WTC11 (cell line): ENCODE measurements at regions not wholly inside any gene's neighbourhood (a gene's known extent, or its start where the extent isn't known, plus 50 kb on each side); places are given as distances from the start of the nearest gene placed in this dataset.

Experiments used
- ATAC-seq: fragments of 200-7000 bp; cut with Tn5 transposase; 2 replicates; pipeline ENCODE4 v1.10.0; 2021; ENCODE audit warnings: mild to moderate bottlenecking, moderate library complexity
- CTCF ChIA-PET: fragments of 300-600 bp; sonication (Branson Sonifier 250); formaldehyde crosslinking; loops from one replicate; lab custom pipeline; 2021; ENCODE audit warnings: antibody characterized with exemption; lab: Charles Lee
- POLR2A ChIA-PET: fragments of 350-600 bp; sonication (Branson Sonifier 250); formaldehyde crosslinking; loops from one replicate; lab custom pipeline; 2021; ENCODE audit warnings: antibody characterized with exemption; lab: Charles Lee
- DNase-seq: peaks from one replicate; pipeline ENCODE4 v3.0.0; 2021; ENCODE audit warnings: low spot score
- H3K27ac Mint-ChIP-seq: 2 replicates; pipeline ENCODE4 v1.8.0; 2021; ENCODE audit warnings: mixed read lengths
- H3K27me3 Mint-ChIP-seq: 2 replicates; pipeline ENCODE4 v1.8.0; 2021; ENCODE audit warnings: low read depth, mild to moderate bottlenecking, moderate library complexity, mixed read lengths
- H3K36me3 Mint-ChIP-seq: 2 replicates; pipeline ENCODE4 v1.8.0; 2021; ENCODE audit warnings: mixed read lengths
- H3K4me1 Mint-ChIP-seq: 2 replicates; pipeline ENCODE4 v1.8.0; 2022; ENCODE audit warnings: mixed read lengths
- H3K4me3 Mint-ChIP-seq: 2 replicates; pipeline ENCODE4 v1.8.0; 2021; ENCODE audit warnings: mild to moderate bottlenecking, moderate library complexity, mixed read lengths
- H3K9me3 Mint-ChIP-seq: 2 replicates; pipeline ENCODE4 v1.8.0; 2021; ENCODE audit warnings: mixed read lengths
- ARID4B ChIP-seq: sonication (generic); formaldehyde crosslinking; IDR thresholded peaks from 2 replicates; pipeline ENCODE4 v1.8.0; 2023; ENCODE audit warnings: missing genetic modification reagents, mild to moderate bottlenecking, borderline replicate concordance
- CBFB ChIP-seq: sonication (generic); formaldehyde crosslinking; IDR thresholded peaks from 2 replicates; pipeline ENCODE4 v1.8.1; 2022; ENCODE audit warnings: mild to moderate bottlenecking, low read depth, missing genetic modification reagents
- ERG ChIP-seq: fragments of 250-450 bp; sonication (Bioruptor Pico); IDR thresholded peaks from 2 replicates; pipeline ENCODE4 v1.8.0; 2021; ENCODE audit warnings: mild to moderate bottlenecking
- HMGXB4 ChIP-seq: sonication (generic); formaldehyde crosslinking; IDR thresholded peaks from 2 replicates; pipeline ENCODE4 v1.8.1; 2023; ENCODE audit warnings: mild to moderate bottlenecking, moderate library complexity, missing genetic modification reagents
- JUN ChIP-seq: sonication (generic); formaldehyde crosslinking; IDR thresholded peaks from 2 replicates; pipeline ENCODE4 v1.8.0; 2023; ENCODE audit warnings: mild to moderate bottlenecking, missing genetic modification reagents
- KAT7 ChIP-seq: sonication (generic); formaldehyde crosslinking; IDR thresholded peaks from 2 replicates; pipeline ENCODE4 v1.8.1; 2023; ENCODE audit warnings: missing genetic modification reagents, mild to moderate bottlenecking, borderline replicate concordance
- MYBL2 ChIP-seq: sonication (generic); formaldehyde crosslinking; IDR thresholded peaks from 2 replicates; pipeline ENCODE4 v1.8.1; 2023; ENCODE audit warnings: mild to moderate bottlenecking, moderate library complexity, missing genetic modification reagents
- OVOL2 ChIP-seq: fragments of 250-450 bp; sonication (Bioruptor Pico); IDR thresholded peaks from 2 replicates; pipeline ENCODE4 v1.9.0; 2021; ENCODE audit warnings: mild to moderate bottlenecking, borderline replicate concordance
- PRRX2 ChIP-seq: fragments of 250-450 bp; sonication (Bioruptor Pico); IDR thresholded peaks from 2 replicates; pipeline ENCODE4 v1.8.0; 2021; ENCODE audit warnings: mild to moderate bottlenecking
- SOX15 ChIP-seq: fragments of 250-450 bp; sonication (Bioruptor Pico); IDR thresholded peaks from 2 replicates; pipeline ENCODE4 v1.9.0; 2021; ENCODE audit warnings: mild to moderate bottlenecking
- SP1 ChIP-seq: sonication (generic); formaldehyde crosslinking; conservative IDR thresholded peaks from 2 replicates; pipeline ENCODE4 v1.8.1; 2022; ENCODE audit warnings: missing genetic modification reagents
- STAT6 ChIP-seq: sonication (generic); formaldehyde crosslinking; conservative IDR thresholded peaks from 2 replicates; pipeline ENCODE4 v1.8.1; 2023; ENCODE audit warnings: mild to moderate bottlenecking, low read depth, missing genetic modification reagents, moderate library complexity
- TCF7 ChIP-seq: sonication (generic); formaldehyde crosslinking; IDR thresholded peaks from 2 replicates; pipeline ENCODE4 v1.8.0; 2022; ENCODE audit warnings: mild to moderate bottlenecking, low read depth, missing genetic modification reagents, moderate library complexity
- ZNF138 ChIP-seq: sonication (generic); formaldehyde crosslinking; conservative IDR thresholded peaks from 2 replicates; pipeline ENCODE4 v1.8.1; 2022; ENCODE audit warnings: mild to moderate bottlenecking, moderate library complexity, missing genetic modification reagents
- ZNF232 ChIP-seq: sonication (generic); formaldehyde crosslinking; IDR thresholded peaks from 2 replicates; pipeline ENCODE4 v1.8.0; 2022; ENCODE audit warnings: mild to moderate bottlenecking, missing genetic modification reagents
- TF ChIP-seq, protein P1 (sequence below): sonication (generic); formaldehyde crosslinking; IDR thresholded peaks from 2 replicates; pipeline ENCODE4 v1.8.1; 2022; ENCODE audit warnings: low read depth, mild to moderate bottlenecking, moderate library complexity, missing genetic modification reagents, borderline replicate concordance
- TF ChIP-seq, protein P2 (sequence below): sonication (generic); formaldehyde crosslinking; IDR thresholded peaks from 2 replicates; pipeline ENCODE4 v1.8.0; 2022; ENCODE audit warnings: missing genetic modification reagents

DNA sequence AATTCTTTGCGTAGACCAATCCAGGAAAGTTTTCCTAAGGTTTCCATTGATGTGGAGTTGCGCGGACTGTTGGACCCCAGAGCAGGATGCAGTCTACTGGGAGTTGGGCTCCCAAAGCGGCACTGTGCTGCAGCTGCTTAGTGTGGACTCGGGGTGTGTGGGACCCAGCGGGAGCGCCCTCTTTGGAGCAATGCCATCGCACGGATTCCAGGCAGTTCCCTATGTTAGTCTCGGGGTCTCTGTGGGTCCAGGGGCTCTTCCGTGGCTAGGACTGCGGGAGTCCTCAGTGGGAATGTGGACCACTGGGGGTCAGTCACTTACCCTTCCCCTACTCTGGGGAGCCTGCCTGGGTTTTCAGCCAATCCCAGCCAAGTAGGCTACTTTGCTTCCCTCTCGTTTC is 151.7 kb upstream of the OLIG3 start:
- ATAC-seq = 0 out of 2 replicates have a peak, but pooled peaks have one; percentile 28
- no peaks in the 10 kb centered on the region for H3K4me1 Mint-ChIP-seq
- no peaks in the 10 kb centered on the region for H3K36me3 Mint-ChIP-seq
- TF ChIP-seq ZNF138 (CRISPR knock-in tag) (no peak), STAT6 (CRISPR knock-in tag) (no peak), SOX15 (no peak), ZNF232 (CRISPR knock-in tag) (no peak), HMGXB4 (CRISPR knock-in tag) (no peak), CBFB (CRISPR knock-in tag) (no peak), SP1 (no peak), ERG (CRISPR knock-in tag) (no peak), PRRX2 (CRISPR knock-in tag) (no peak), JUN (CRISPR knock-in tag) (no peak), OVOL2 (CRISPR knock-in tag) (no peak), KAT7 (no peak), TCF7 (CRISPR knock-in tag) (no peak), ARID4B (CRISPR knock-in tag) (no peak), MYBL2 (CRISPR knock-in tag) (no peak)
- TF ChIP-seq, protein P1, sequence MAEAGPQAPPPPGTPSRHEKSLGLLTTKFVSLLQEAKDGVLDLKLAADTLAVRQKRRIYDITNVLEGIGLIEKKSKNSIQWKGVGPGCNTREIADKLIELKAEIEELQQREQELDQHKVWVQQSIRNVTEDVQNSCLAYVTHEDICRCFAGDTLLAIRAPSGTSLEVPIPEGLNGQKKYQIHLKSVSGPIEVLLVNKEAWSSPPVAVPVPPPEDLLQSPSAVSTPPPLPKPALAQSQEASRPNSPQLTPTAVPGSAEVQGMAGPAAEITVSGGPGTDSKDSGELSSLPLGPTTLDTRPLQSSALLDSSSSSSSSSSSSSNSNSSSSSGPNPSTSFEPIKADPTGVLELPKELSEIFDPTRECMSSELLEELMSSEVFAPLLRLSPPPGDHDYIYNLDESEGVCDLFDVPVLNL (CRISPR knock-in tag) = no peak
- TF ChIP-seq, protein P2, sequence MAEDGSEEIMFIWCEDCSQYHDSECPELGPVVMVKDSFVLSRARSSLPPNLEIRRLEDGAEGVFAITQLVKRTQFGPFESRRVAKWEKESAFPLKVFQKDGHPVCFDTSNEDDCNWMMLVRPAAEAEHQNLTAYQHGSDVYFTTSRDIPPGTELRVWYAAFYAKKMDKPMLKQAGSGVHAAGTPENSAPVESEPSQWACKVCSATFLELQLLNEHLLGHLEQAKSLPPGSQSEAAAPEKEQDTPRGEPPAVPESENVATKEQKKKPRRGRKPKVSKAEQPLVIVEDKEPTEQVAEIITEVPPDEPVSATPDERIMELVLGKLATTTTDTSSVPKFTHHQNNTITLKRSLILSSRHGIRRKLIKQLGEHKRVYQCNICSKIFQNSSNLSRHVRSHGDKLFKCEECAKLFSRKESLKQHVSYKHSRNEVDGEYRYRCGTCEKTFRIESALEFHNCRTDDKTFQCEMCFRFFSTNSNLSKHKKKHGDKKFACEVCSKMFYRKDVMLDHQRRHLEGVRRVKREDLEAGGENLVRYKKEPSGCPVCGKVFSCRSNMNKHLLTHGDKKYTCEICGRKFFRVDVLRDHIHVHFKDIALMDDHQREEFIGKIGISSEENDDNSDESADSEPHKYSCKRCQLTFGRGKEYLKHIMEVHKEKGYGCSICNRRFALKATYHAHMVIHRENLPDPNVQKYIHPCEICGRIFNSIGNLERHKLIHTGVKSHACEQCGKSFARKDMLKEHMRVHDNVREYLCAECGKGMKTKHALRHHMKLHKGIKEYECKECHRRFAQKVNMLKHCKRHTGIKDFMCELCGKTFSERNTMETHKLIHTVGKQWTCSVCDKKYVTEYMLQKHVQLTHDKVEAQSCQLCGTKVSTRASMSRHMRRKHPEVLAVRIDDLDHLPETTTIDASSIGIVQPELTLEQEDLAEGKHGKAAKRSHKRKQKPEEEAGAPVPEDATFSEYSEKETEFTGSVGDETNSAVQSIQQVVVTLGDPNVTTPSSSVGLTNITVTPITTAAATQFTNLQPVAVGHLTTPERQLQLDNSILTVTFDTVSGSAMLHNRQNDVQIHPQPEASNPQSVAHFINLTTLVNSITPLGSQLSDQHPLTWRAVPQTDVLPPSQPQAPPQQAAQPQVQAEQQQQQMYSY (CRISPR knock-in tag) = no peak
- POLR2A ChIA-PET = no interaction called here
- CTCF ChIA-PET = interaction anchor here (0.7 kb wide), 1 partner anchor 11 kb away, joined by 3 read pairs; no protein-coding TSS in a partner anchor
- no peaks in the 10 kb centered on the region for H3K27me3 Mint-ChIP-seq
- no peak overlapping the region for H3K4me3 Mint-ChIP-seq
- H3K27ac Mint-ChIP-seq = no peak overlapping the region
- no peak for DNase-seq
- peaks cover 15% of the 10 kb centered on the region for H3K9me3 Mint-ChIP-seq
